HG03565 (cell line): ENCODE measurements at regions not wholly inside any gene's neighbourhood (a gene's known extent, or its start where the extent isn't known, plus 50 kb on each side); places are given as distances from the start of the nearest gene placed in this dataset.

Experiments used
- ATAC-seq: cut with Tn5 transposase; IDR thresholded peaks from one replicate; pipeline ENCODE4 v1.9.1; 2021; ENCODE audit warnings: mild to moderate bottlenecking, moderate library complexity; ENCODE audit not compliant: unreplicated experiment

DNA sequence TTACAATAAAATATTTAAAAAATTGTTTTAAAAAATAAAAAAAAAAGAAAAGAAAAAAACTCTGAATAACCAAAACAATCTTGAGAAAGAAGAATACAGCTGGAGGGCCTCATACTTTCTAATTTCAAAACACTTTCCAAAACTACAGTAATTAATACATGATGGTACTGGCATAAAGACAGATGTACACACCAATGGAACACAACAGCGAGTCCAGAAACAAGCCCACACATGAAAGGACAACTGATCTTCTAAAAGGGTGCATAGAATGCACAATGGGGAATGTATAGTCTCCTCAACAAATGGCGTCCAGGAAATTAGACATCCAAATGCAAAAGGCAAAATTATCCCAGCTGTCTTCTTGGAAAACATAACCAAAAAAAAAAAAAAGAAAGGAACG is 99.6 kb downstream of the LURAP1L start:
- no peak for ATAC-seq

DNA sequence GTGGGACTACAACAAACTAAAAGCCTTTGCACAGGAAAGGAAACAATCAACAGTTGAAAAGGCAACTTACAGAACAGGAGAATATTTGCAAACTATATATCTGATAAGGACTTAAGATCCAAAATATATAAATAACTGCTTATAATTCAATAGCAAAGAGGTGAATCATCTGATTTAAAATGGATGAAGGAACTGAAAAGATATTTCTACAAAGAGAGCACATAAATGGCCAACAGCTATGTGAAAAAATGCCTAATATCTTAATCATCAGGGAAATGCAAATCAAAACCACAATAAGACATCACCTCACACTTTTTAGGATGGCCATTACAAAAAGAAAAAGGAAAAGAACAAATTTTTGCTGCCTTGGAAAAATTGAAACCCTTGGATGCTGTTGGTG is 100.4 kb downstream of the LURAP1L start:
- ATAC-seq: no peak

DNA sequence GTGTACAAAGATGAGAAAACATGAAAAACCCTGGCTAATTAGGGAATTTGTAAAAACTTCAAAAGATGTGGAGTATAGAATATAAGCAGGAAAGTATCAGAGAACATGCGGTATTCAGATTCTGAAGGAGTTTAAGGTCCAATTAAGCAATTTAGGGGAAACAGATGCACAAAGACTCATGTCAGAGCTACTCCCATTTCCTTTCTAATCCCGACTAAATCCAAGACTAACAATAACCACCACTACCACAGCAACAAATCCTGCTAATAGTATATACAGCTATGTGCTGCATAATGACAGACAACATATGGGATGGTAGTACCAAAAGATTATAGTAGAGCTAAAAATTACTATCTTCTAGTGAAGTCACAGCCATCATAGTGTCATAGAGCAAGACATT is 102.1 kb downstream of the LURAP1L start:
- ATAC-seq: no peak

DNA sequence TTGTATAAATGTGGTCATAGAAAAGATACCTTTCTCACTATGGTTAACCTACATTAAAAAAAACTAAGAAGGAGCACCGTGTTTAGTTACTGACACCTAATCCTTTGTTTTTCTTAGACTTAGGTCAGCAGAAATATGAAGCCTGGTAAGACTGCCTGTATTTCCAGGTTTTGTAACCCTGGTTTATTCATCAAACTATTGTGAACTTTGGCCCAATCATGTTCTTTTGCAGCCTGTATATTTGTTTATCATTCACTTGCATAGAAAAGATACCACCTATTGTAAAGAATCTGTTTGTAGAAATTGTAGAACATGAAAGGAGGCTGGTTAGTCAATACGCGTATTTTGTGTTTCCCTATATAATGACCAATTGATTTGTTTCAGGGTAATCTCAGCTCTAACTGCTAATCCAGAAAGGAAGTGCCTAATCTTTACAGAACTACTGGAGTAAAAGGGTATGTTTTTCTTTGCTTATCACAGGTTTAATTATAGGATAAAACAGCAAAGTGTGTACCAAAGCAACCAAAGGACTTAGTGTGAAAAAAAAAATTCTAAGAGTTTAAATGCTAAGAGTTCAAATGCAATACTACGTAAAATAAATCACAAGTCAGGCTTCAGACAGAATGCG is 103.6 kb downstream of the LURAP1L start:
- no peak for ATAC-seq

DNA sequence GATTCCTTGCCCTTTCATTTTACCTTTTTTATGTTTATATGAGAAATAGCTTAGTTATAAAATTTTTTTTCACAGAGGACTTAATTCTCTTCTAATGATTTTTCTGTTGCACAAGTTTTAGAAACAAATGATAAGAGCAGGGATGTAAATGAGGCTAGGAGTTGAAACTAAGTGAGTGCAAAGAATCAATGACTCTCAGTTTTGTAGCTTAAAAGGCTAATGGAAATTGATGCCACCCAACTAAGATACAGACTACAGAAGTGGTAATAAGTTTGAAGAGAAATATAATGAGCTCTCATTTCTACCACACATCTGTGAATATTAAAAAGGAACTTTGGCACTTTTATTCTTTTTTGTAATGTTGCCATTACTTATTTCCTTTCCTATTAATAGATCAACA is 105.1 kb downstream of the LURAP1L start:
- ATAC-seq: no peak

DNA sequence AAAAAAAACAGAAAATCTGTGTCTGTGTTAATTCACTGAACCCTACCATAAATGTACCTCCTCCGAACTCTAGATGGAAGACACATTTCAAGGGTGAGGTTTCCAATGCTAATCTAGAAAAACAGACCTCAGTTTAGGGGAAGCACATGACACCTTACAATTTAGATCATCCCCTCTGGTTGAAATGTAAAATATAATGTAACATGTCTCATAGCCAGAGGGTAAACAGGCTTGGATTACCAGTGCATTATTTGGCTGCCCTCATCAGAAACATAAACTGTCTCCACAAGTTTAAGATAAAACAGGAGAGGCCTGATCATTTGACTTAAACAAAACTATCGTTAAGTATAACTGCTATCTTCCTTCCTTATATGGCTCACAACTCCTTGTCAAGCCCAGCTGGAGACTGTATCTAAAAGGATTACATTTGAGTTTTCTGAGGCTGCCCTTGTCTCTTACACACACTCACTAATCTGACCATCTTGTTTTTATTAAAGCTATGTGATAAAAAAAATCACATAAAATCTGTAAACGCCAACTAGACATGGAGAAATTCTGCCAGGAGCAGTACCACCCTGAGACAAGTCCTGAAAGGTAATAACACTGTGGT is 105.7 kb downstream of the LURAP1L start:
- no peak for ATAC-seq

DNA sequence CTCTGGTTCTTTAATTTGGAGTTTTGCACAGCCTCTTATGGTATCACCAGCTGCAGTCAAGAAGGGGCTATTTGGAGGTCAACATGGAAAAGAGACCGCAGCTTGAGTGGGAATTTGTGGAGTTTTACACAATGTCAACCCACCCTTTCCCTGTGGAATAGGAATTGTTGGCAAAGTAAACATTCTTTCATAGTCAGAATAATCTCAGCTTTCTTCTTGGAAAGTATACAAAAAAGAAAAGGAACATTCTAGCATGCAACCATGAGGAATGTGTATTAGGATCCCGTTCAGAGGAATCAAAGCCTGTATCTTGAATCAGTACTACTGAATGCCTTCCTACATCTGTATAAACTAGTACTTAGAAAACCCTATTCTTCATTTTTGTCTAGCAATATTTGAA is 107.6 kb downstream of the LURAP1L start:
- ATAC-seq: no peak

DNA sequence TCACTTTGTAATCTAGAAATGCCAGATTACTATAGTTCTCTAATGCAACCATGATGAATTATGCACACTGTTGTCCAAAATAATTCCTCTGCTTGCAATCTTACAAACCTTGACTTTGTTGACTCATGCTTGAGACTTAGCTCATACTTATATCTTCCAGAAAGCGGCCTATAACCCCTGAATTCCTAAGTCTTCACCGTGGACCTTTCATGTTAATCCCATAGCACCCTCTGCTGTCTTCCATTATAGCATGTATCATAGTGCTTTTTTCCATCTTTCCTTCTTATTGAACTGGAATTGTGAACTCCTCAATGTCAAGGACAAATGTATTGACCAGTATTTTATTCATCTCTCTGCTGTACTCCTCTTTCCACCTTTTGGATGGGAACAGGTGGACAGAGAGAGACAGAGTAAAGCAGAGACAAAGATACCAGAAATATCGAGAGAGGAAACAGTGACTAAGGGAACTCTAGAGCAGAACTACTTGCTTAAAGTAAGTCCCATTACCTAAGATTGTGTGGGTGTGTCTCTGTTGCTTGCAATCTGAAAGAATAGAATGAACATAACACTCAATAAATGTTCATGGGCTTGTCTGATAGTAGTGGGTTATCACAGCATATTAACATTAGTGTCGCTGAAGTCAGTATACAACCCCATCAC is 110.0 kb downstream of the LURAP1L start:
- no peak for ATAC-seq

DNA sequence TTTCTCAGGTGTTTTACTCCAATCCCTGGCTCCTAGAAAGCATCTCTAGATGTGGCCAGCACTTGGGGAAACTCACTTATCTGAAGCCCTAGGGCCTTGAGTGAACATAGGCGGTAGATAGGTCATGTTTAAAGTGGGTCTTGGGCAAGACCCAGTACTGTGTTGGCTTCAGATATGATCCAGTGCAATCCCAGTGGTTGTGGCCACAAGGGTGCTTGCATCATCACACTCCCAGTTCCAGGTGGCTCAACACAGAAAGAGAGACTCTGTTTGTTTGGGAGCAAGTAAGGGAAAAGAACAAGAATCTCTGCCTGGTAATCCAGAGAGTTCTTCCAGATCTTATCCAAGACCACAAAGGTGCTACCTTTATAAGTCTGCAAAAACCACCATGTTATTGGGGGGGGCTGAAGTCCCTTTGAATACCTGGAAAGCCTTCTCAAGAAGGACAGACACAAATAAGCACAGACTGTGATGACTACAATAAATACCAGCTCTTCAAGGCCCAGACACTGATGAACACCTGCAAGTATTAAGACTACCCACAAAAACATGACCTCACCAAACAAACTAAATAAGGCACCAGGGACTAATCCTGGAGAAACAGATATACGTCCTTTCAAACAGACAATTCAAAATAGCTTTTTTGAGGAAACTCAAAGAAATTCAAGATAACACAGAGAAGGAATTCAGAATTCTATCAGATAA is 114.7 kb downstream of the LURAP1L start:
- ATAC-seq: no peak

DNA sequence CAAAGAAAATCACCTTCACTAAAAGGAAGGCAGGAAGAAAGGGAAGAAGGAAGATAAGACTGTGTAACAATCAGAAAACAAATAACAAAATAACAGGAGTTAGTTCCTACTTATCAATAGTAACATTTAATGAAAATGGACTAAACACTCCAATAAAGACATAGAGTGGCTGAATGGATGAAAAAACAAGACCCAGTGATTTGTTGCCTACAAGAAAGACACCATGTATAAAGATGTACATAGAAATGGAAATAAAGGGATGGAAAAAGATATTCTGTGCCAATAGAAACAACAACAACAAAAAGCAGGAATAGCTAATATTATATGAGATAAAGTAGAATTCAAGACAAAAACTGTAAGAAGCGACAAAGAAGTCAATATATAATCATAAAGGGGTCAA is 116.8 kb downstream of the LURAP1L start:
- ATAC-seq: no peak

DNA sequence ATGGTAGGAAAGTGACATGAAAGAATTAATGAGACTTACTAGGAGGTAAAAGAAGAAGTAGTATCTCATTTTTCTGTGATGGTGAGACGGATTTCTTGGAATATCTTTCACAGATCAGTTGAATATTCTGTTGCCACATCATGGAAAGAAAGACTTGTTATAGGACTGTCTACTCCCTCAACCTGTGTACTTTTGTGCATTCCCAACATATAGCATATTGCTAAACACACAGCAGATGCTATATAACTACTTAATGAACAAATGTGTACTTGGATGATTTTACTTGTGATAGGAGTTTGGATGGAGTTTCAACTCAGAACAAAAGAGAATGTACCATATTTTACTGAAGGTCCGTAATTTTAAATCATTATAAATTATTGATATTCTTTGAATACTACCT is 128.5 kb downstream of the LURAP1L start:
- ATAC-seq: no peak

DNA sequence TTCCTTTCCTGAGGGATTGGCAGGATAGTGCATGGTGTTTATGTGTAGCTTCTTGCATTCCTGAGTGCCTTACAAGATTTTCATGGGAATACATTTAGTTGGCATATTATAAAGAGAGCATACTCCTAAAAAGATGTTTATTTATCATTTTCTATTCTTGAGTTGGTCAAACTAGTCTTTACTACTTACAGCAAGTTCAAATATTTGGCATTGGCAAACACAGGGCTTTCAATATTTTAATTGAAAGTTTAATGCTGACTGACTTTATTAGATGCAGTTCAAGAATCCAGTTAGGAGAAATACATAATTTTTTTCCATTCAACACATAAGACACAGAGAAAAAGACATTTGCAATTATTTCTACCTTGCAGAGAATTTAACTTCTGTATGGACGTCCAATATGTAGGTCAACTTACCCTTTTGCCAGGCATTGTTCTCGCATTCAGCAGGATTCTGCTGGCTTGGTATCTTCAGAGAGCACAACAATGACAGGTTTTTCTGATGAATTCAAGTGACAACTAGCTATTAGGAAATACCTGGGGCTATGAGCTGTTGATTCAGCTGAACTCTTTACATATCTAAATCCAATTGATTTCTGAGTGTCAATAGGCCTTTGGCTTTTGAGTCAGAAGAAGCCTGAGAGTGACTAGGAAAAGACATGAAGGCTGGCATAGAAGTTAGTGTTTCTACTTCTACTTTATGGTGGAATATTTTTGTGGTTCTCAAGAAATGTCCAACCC is 129.6 kb downstream of the LURAP1L start:
- no peak for ATAC-seq

DNA sequence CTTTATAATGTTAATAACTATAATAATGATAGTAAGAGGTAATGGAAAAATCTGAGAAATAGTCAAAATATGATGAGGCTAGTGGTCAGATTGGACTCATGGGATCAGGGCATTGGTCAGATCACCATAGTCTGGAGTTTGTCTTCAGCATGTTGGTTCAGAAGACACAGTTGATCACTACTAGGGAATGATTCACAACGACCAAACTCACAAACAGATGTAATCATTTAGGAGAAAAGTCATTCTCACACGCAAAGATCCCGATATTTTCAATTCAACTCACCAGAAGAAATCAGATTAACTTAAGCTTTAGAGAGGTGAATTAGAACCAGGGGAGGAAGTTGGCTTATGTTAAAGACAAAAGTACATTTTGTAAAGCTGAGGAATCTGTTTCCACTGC is 131.8 kb downstream of the LURAP1L start:
- no peak for ATAC-seq

DNA sequence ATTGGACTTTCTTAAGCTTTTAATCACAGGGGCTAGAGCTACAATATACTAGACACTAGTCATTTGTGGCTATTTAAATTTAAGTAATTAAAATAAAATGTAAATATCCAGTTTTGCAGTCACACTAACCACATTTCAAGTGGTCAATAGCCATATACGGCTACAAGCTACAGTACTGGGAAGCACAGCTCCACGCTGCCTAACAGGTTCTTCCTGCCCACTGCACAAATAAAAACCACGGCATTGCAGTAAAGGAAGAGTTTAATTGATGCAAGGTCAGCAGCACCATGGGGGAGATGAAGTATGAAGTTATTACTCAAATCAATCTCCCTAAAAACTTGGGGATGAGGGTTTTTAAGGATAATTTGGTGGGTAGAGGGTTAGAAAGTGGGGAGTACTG is 134.1 kb downstream of the LURAP1L start:
- no peak for ATAC-seq

DNA sequence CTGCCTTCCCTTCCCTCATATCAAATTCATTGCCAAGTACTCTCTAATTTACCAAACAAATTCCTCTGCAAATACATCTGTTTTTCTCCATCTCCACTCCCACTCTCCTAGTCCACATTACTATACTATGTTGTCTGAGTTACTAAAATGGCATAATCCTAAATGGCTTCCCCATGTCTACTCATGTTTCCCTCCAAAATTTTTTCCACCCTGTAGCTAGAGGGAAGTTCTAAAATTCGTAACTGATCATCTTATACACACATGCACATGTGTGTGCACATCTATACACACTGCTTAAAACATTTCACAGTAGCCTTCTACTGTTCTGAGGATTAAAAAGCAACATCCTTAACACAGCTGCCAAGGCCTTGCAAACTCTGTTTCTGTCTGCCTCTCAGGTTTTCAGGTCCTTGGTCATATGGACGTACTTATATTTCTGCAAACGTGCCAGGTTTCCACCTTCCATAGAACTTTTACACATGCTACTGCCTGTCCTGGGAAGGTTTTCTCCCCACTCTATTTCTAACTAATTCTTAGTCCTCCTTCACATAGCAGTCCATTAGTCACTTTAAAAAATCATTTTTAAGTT is 140.6 kb downstream of the LURAP1L start:
- no peak for ATAC-seq

DNA sequence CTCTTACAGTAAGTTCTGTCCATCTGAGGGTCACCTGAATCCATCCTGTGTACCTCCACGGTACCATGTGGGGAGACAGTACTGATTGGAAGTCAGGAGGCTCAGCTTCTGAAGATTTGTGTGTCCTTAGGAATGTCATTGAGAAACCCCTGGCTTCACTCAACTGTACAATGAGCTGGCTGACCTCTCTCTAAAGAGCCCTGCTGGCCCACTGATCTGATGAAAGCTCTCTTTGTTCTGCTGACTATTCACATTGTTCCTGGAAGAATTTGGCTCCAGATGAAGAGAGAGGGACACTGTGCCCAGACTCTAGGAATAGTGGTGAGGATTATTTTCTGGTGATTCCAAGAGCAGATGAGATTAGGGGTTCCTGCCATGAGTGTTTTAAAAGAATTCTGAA is 141.2 kb downstream of the LURAP1L start:
- no peak for ATAC-seq

DNA sequence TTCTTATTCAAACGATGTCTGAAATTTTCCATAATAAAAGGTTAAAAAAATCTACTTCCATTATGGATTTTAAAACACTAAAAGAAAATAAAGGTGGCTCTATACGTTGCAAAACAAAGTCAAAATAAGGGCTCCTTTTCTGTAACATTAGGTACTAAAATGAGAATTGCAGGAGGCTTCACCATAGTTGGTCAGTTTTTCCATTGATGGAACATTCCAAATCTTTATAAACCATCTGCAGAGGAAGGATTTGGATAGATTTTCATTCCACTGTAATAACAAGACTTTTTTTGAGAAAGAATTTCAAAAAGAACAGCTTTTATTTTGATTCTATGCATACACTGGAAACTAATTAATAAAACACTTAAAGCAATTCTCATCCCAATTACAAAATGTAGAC is 145.6 kb downstream of the LURAP1L start:
- ATAC-seq: no peak

DNA sequence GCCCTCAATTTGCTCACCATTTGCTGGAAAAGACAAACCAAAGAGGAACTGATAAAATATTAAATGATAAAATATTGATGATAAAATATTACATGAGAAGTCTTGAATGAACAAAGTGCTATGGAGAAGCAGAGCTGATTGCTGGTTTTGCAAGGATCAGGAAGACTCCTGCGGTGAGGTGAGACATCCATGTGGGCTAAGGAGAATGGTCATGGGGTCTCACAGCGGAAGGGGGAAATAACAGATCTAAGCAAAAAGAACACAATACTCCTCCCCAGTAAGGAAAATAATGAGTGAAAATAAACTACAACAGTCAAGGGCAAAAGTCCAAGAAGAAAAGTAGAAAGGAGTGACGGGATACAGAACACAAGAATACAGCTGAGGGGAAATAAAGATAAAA is 146.8 kb downstream of the LURAP1L start:
- ATAC-seq: no peak

DNA sequence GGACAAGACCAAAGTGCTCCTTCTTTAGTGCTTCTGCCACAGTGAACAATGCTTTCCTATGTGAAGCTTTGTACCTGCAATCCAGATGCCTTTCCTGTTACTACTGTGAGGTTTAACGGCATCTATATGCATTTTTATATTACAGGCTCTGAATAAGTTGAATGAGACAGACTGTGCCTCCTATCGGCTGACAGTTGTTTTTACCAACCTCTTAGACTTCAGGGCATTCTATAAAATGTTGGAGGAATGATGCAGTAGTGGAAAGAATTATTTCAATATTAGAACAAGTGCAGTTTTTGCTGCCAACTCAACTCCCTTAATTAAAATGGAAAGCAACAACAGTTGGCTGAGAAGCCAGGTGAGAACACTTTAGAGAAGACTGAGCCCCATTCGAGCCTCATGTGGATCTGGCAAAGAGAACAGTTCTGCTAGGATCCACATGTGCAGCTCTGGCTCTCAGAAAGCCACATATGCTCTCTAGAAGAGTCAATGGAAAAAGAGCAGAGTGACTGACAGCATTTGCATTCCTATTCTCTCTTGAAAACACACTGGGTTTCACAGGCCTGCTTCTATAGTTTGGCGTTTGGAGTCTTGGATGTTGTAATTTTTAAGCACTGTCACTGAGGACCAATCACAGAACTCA is 147.5 kb downstream of the LURAP1L start:
- no peak for ATAC-seq

DNA sequence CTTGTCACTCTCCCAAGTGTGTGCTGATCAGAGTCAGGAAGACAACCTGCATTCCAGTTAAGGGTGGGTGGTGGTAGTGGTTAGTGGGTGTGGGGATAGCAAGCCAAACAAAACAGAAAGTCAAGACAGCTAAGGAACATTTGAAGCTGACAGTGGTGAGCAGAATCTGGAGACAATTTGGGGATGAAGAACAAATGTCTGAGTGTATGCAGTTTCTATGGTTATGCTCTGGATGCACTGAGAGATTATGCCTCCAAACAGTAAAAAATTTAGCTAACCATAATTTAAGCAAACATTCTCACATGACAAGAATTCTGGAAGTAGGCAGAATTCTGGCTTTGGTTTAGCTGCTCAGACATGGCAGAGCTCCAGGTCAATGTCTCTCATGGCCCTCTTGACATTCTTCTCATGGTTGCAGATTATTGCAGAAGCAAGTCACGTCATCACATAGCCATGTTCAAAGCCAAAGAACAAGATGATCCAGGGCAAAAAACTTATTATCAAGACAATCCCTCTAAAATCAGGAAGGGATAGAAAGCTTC is 148.7 kb downstream of the LURAP1L start:
- no peak for ATAC-seq
